ENCODE measurements at regions not wholly inside any gene's neighbourhood (a gene's known extent, or its start where the extent isn't known, plus 50 kb on each side); places are given as distances from the start of the nearest gene placed in this dataset.

DNA sequence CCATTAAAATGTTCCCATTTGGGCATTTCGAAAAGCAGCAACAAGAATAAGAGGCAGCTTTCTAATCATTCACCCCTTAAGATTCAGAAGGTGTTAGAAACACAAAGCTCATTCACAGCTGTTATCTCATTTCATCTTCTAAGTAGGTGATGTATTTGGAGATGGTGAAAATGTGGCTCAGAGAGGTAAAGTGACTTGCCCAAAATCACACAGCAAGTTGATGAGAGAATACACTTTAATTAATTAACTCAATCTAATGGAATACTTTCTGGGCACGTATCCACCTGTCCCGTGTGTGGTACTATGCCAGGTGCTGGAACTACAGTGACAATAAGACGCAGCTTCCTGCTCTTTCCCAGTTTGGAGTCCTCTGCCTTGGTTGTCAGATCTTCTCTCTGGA lies 147.4 kb upstream of the LRFN2 start:
- H3K4me3 ChIP-seq (ENCODE audit: low read depth, low read length), result no peak overlapping the region
- no peak for DNase-seq (ENCODE audit: low read depth)
- no peak for TF ChIP-seq CTCF (IDR thresholded peaks at IDR 0.05; ENCODE audit: control insufficient read depth, extremely low read depth, insufficient read depth)

- no peak for TF ChIP-seq CTCF (IDR thresholded peaks at IDR 0.05; ENCODE audit: control insufficient read depth, extremely low read depth, insufficient read depth)
- no peak overlapping the region for H3K4me3 ChIP-seq (ENCODE audit: low read depth, low read length)
- no peak for DNase-seq (ENCODE audit: low read depth)
These were observed 146.7 kb upstream of the LRFN2 start for GRCh38 chr6:40733770-40734396.

DNA sequence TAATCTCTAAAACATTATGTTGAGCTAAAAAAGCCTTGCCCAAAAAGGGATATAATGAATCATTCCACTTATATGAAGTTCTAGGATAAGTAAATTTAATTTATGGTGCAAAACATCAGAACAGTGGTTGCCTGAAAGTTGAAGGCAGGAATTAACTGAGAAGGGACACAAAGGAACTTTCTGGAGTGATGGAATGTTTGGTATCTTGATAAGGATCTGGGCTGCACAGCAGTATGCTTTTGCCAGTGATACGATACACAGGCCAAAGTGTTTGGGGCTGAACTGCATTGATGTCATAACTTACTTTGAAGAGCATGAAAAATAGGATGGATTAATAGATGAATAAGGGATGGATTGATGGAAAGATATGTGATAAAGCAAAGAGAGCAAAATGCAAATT lies 146.1 kb upstream of the LRFN2 start:
- TF ChIP-seq CTCF (IDR thresholded peaks at IDR 0.05; ENCODE audit: control insufficient read depth, extremely low read depth, insufficient read depth), result no peak
- no peak overlapping the region for H3K4me3 ChIP-seq (ENCODE audit: low read depth, low read length)
- DNase-seq (ENCODE audit: low read depth), result peak; percentile 30

GRCh38 chr6:40732878-40733277 lies 145.7 kb upstream of the LRFN2 start:
- no peak for TF ChIP-seq CTCF (IDR thresholded peaks at IDR 0.05; ENCODE audit: control insufficient read depth, extremely low read depth, insufficient read depth)
- peak; percentile 92 for DNase-seq (ENCODE audit: low read depth)
- H3K4me3 ChIP-seq (ENCODE audit: low read depth, low read length), result no peak overlapping the region

DNA sequence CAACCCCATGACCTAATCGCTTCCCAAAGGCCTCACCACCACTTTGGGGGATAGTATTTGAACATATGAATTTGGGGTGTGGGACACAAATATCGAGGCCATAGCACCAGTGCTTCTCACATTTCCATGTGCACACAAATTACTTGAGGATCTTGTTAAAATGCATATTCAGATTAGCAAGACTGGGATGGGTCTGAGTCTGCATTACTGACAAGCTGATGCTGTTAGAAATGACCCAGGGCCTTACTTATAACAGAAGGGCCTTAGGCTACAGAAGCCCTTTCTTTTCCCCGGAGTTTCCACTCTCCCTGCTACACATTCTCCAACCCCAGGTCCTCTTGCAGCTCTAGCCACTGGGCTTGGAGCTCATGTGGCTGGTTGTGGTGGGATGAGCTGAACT lies 141.5 kb upstream of the LRFN2 start:
- TF ChIP-seq CTCF (IDR thresholded peaks at IDR 0.05; ENCODE audit: control insufficient read depth, extremely low read depth, insufficient read depth), result no peak
- no peak for DNase-seq (ENCODE audit: low read depth)
- H3K4me3 ChIP-seq (ENCODE audit: low read depth, low read length), result no peak overlapping the region

GRCh38 chr6:40727271-40727670 lies 140.1 kb upstream of the LRFN2 start:
- no peak overlapping the region for H3K4me3 ChIP-seq (ENCODE audit: low read depth, low read length)
- TF ChIP-seq CTCF (IDR thresholded peaks at IDR 0.05; ENCODE audit: control insufficient read depth, extremely low read depth, insufficient read depth), result no peak
- no peak for DNase-seq (ENCODE audit: low read depth)

GRCh38 chr6:40726853-40727252 lies 139.7 kb upstream of the LRFN2 start:
- no peak overlapping the region for H3K4me3 ChIP-seq (ENCODE audit: low read depth, low read length)
- DNase-seq (ENCODE audit: low read depth), result no peak
- no peak for TF ChIP-seq CTCF (IDR thresholded peaks at IDR 0.05; ENCODE audit: control insufficient read depth, extremely low read depth, insufficient read depth)

Measured in LNCaP clone FGC (cell line).